Heart left ventricle (tissue), 16 donors: ENCODE measurements at regions not wholly inside any gene's neighbourhood (a gene's known extent, or its start where the extent isn't known, plus 50 kb on each side); places are given as distances from the start of the nearest gene placed in this dataset.

ENCODE experiments used
- ATAC-seq, 4 donors: fragments of 200-7000 bp; cut with Tn5 transposase; one replicate each; pipeline ENCODE4 v1.9.1; 2020 to 2022; ENCODE audit warnings: moderate library complexity in 4 of 4, mild to moderate bottlenecking in 3 of 4, moderate number of reproducible peaks in 1 of 4
- DNase-seq, 5 donors: peaks; one replicate each; pipeline ENCODE4 v3.0.0-alpha.2; 2020
- H3K27ac ChIP-seq, 12 donors: fragments of 200-600 bp; sonication (generic) in 4 of 12; one replicate each; pipeline versions ENCODE4 v1.5.0 to v1.8.0; 2016 to 2022; ENCODE audit warnings: mild to moderate bottlenecking in 2 of 12
- H3K27me3 ChIP-seq, 9 donors: fragments of 200-600 bp; sonication (generic) in 2 of 9; one replicate each; pipeline versions ENCODE4 v1.5.1 to v1.8.0; 2016 to 2022; ENCODE audit warnings: mild to moderate bottlenecking in 3 of 9
- H3K36me3 ChIP-seq, 9 donors: fragments of 200-600 bp; sonication (generic) in 2 of 9; one replicate each; pipeline versions ENCODE4 v1.5.0 to v1.8.0; 2018 to 2022; ENCODE audit warnings: mild to moderate bottlenecking in 2 of 9
- H3K4me1 ChIP-seq, 12 donors: fragments of 200-600 bp; sonication (generic) in 4 of 12; one replicate each; pipeline versions ENCODE4 v1.5.0 to v1.8.0; 2016 to 2022; ENCODE audit warnings: mild to moderate bottlenecking in 3 of 12
- H3K4me3 ChIP-seq, 12 donors: fragments of 200-600 bp; sonication (generic) in 4 of 12; one replicate each; pipeline versions ENCODE4 v1.5.0 to v1.8.0; 2017 to 2022; ENCODE audit warnings: mild to moderate bottlenecking in 9 of 12, moderate library complexity in 4 of 12
- H3K9me3 ChIP-seq, 12 donors: fragments of 200-600 bp; sonication (generic) in 4 of 12; one replicate each; pipeline versions ENCODE4 v1.5.0 to v1.8.0; 2016 to 2022; ENCODE audit warnings: mild to moderate bottlenecking in 1 of 12
- POLR2A ChIP-seq, 2 donors: fragments of 450-650 bp; IDR thresholded peaks; one replicate each; pipeline ENCODE4 v1.6.1; 2017; ENCODE audit warnings: antibody characterized with exemption in 2 of 2, mild to moderate bottlenecking in 2 of 2, moderate library complexity in 2 of 2
- WGBS, 4 donors: extraction: QIAGEN DNeasy Blood & Tissue Kit in 2 of 4; methylation state at CpG; one replicate each; pipeline versions ENCODE4 v1.1.5 to v1.1.7; 2013 to 2018; 5-methylcytosine and 5-hydroxymethylcytosine counted together
- intact Hi-C, 10 donors: fragments of 100-400 bp; cut with DNase I; formaldehyde crosslinking; loops; one replicate each; pipeline versions ENCODE4 v1.11.1 to v1.14.2; 2022
- TF ChIP-seq, protein P1 (sequence below), 12 donors: fragments of 200-600 bp; sonication (generic) in 4 of 12; IDR thresholded peaks; one replicate each; pipeline versions ENCODE4 v1.5.0 to v1.8.0; 2018 to 2022; ENCODE audit warnings: antibody characterized with exemption in 12 of 12, mild to moderate bottlenecking in 5 of 12
- donor health status: ischemic (EF 13 %, LVEDD 7.1; RV severe dilation, severe dysfunction).
- donor health status: healthy with polysubstance abuse.
- donor health status: DM: no; HTN: yes; CAD: no.
- donor health status: DM: no; HTN: no; CAD: no.
- donor health status: ischemic (EF 25% LVEDD 6.9; RV normal size, moderate dysfunction).
- donor health status: ischemic (EF 25% LVEDD 5.7; RV mildly dilated, moderate dysfunction).
- donor health status: healthy.
- donor health status: DM: yes; HTN: yes; CAD: no.
- donor health status: ischemic (EF 35%, LVEDD 5.7; RV mildly dilated, moderate dysfunction).
- donor health status: nonischemic (EF 11% LVEDD 7.7; RV severe dilation, severe dysfunction).
- donor health status: DM: yes; HTN: yes; CAD: no.
- donor health status: PGD.
- donor health status: ischemic (EF 29% LVEDD 5.4; RV normal size, mild dysfunction).
- donor health status: nonischemic (EF 23%, LVEDD 6.1; RV moderate dilation, normal function).

- DNase-seq = no peak
- no peak overlapping the region for H3K27ac ChIP-seq
- 45 to 57% (median 50%) methylated on average over 7 of the region's 7 CpGs for WGBS, 4 donors
These were observed 77.6 kb upstream of the ANKRD55 start for GRCh38 chr5:56310711-56311204.

GRCh38 chr5:56309262-56309826 is 76.2 kb upstream of the ANKRD55 start:
- Histone ChIP-seq H3K27me3 (no peaks in the 10 kb centered on the region), H3K4me1 (peaks cover 0 to 13% (median 0%) of the 10 kb centered on the region in 12 donors), H3K4me3 (no peak overlapping the region), H3K27ac (no peak overlapping the region), H3K9me3 (peaks cover 0 to 12% (median 2%) of the 10 kb centered on the region in 12 donors), H3K36me3 (no peaks in the 10 kb centered on the region)
- no peak for DNase-seq
- WGBS, 4 donors = 88 to 95% (median 91%) methylated on average over 2 of the region's 2 CpGs
- intact Hi-C loops = no loop called here
- TF ChIP-seq, protein P1, sequence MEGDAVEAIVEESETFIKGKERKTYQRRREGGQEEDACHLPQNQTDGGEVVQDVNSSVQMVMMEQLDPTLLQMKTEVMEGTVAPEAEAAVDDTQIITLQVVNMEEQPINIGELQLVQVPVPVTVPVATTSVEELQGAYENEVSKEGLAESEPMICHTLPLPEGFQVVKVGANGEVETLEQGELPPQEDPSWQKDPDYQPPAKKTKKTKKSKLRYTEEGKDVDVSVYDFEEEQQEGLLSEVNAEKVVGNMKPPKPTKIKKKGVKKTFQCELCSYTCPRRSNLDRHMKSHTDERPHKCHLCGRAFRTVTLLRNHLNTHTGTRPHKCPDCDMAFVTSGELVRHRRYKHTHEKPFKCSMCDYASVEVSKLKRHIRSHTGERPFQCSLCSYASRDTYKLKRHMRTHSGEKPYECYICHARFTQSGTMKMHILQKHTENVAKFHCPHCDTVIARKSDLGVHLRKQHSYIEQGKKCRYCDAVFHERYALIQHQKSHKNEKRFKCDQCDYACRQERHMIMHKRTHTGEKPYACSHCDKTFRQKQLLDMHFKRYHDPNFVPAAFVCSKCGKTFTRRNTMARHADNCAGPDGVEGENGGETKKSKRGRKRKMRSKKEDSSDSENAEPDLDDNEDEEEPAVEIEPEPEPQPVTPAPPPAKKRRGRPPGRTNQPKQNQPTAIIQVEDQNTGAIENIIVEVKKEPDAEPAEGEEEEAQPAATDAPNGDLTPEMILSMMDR (IDR thresholded peaks at IDR 0.05) = no peak
- no peak for TF ChIP-seq POLR2A (IDR thresholded peaks at IDR 0.05)
- ATAC-seq = no peak

More at GRCh38 chr5:56310711-56311204, 77.6 kb upstream of the ANKRD55 start:
- no peaks in the 10 kb centered on the region for H3K36me3 ChIP-seq
- H3K4me1 ChIP-seq = peaks cover 0 to 13% (median 0%) of the 10 kb centered on the region in 12 donors
- ATAC-seq = peak in 1 of 4 donors; percentile 59
- TF ChIP-seq, protein P1 (IDR thresholded peaks at IDR 0.05) = no peak
- TF ChIP-seq POLR2A (IDR thresholded peaks at IDR 0.05) = no peak
- no peak overlapping the region for H3K4me3 ChIP-seq
- intact Hi-C loops = no loop called here
- no peaks in the 10 kb centered on the region for H3K27me3 ChIP-seq
- peaks cover 0 to 12% (median 2%) of the 10 kb centered on the region in 12 donors for H3K9me3 ChIP-seq

DNA sequence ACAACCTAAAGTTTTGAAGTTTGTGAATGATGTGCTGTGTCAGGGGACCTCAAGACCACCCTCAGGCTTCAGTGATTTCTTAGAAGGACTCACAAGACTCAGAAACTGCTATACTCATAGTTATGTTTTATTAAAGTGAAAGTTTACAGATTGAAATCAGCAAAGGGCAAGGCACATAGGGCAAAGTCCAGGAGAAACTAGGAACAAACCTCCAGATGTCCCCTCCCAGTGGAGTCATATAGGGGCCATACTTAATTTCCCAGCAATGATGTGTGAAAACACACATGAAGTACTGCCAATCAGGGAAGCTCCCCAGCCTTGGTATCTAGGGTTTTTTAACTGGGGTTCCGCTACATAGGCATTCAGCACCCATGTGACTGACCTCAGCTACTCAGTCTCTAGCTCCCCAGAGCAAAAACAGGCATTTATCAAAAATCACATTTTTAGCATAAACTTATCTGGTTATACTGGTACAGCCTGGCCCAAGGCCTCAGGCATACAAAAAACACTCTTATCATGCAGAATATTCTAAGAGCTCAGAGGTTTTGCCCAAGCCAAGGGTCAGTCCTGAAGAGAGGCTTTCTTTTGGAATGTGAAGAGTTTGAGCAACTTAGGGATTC is 74.7 kb upstream of the ANKRD55 start:
- no peak overlapping the region for H3K27ac ChIP-seq
- H3K9me3 ChIP-seq = peaks cover 0 to 12% (median 2%) of the 10 kb centered on the region in 12 donors
- TF ChIP-seq POLR2A (IDR thresholded peaks at IDR 0.05) = no peak
- TF ChIP-seq, protein P1 (IDR thresholded peaks at IDR 0.05) = no peak
- H3K4me1 ChIP-seq = peaks cover 0 to 13% (median 0%) of the 10 kb centered on the region in 12 donors
- DNase-seq = no peak
- H3K36me3 ChIP-seq = no peaks in the 10 kb centered on the region
- H3K27me3 ChIP-seq = no peaks in the 10 kb centered on the region
- intact Hi-C loops = no loop called here
- no peak overlapping the region for H3K4me3 ChIP-seq
- no peak for ATAC-seq
- WGBS, 4 donors = 89 to 96% (median 95%) methylated on average over 1 of the region's 1 CpG

- peaks cover 0 to 13% (median 0%) of the 10 kb centered on the region in 12 donors for H3K4me1 ChIP-seq
- ATAC-seq = no peak
- TF ChIP-seq, protein P1 (IDR thresholded peaks at IDR 0.05) = no peak
- no peak for TF ChIP-seq POLR2A (IDR thresholded peaks at IDR 0.05)
- H3K27me3 ChIP-seq = no peaks in the 10 kb centered on the region
- H3K36me3 ChIP-seq = no peaks in the 10 kb centered on the region
- 50 to 65% (median 58%) methylated on average over 4 of the region's 4 CpGs for WGBS, 4 donors
- no peak overlapping the region for H3K27ac ChIP-seq
- intact Hi-C loops = no loop called here
- no peak overlapping the region for H3K4me3 ChIP-seq
- peaks cover 0 to 12% (median 2%) of the 10 kb centered on the region in 12 donors for H3K9me3 ChIP-seq
- no peak for DNase-seq
These were observed 73.5 kb upstream of the ANKRD55 start for GRCh38 chr5:56306433-56307150.
